ENCODE measurements at regions not wholly inside any gene's neighbourhood (a gene's known extent, or its start where the extent isn't known, plus 50 kb on each side); places are given as distances from the start of the nearest gene placed in this dataset.

DNA sequence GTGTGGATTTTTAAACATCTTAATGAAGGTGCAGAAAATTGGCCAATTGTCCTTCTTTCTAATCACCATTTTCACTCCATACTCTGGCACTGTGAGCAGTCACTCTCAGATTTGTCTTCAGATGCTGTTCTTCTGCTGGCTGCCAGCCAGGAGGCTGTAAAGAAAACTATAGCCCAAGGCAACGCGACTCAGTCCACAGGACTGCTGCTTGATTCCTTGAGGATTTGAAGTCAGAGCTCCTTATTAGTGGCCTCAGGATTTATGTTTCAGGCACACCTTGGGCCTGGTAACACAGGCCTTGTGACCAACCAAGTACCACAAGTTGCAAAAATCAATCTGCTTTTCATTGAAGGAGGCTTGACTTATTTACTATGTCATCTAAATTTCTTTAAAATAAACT lies 342.6 kb downstream of the GPM6A start (continued):
- TF ChIP-seq HOXB5 (CRISPR knock-in tag; IDR thresholded peaks at IDR 0.05): no peak
- TF ChIP-seq HOXA7 (CRISPR knock-in tag; IDR thresholded peaks at IDR 0.05): no peak
- TF ChIP-seq GATA3 (IDR thresholded peaks at IDR 0.05; ENCODE audit: borderline replicate concordance): no peak
- TF ChIP-seq, protein P1, sequence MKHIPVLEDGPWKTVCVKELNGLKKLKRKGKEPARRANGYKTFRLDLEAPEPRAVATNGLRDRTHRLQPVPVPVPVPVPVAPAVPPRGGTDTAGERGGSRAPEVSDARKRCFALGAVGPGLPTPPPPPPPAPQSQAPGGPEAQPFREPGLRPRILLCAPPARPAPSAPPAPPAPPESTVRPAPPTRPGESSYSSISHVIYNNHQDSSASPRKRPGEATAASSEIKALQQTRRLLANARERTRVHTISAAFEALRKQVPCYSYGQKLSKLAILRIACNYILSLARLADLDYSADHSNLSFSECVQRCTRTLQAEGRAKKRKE (CRISPR knock-in tag; IDR thresholded peaks at IDR 0.05; ENCODE audit: low read depth): no peak
- no peak for TF ChIP-seq PHF8 (IDR thresholded peaks at IDR 0.05; ENCODE audit: borderline replicate concordance, low read depth)
- TF ChIP-seq, protein P2, sequence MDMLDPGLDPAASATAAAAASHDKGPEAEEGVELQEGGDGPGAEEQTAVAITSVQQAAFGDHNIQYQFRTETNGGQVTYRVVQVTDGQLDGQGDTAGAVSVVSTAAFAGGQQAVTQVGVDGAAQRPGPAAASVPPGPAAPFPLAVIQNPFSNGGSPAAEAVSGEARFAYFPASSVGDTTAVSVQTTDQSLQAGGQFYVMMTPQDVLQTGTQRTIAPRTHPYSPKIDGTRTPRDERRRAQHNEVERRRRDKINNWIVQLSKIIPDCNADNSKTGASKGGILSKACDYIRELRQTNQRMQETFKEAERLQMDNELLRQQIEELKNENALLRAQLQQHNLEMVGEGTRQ (IDR thresholded peaks at IDR 0.05): no peak
- TF ChIP-seq RAD21 (conservative IDR thresholded peaks at IDR 0.05 in 1 of 2, IDR thresholded peaks at IDR 0.05 in 1 of 2): no peak

DNA sequence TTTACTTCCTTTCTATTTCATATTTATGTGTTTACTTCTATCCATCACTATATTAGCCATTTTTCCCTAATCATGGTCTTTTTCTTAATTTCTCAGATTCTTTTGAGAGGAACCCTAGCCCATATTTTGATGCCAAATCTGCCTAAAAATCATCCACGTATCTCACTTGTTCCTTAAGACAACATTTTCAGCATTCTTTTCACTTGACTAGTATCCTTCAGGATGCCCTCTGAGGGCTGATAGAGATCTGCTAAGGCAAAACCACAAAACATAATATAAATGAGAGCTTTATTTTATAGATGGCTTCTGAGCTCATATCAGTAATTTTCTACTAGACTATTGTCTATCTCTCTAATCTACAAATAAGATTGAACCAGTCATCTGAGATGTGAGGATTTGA lies 341.9 kb downstream of the GPM6A start:
- FAIRE-seq: no peak
- no peak for ATAC-seq
- no peaks in the 10 kb centered on the region for H3K9me3 ChIP-seq
- H3K27ac ChIP-seq: peak overlapping the region in 1 of 2 experiments; percentile 45; a peak in 2 of 6 replicates
- no peak for DNase-seq (ENCODE audit: low read depth in 1 of 2, low spot score in 1 of 2)
- H3K4me3 ChIP-seq: no peak overlapping the region
- ChIA-PET CTCF (no interaction called here), POLR2A (interaction anchor here (1.2 kb wide), 1 partner anchor 641 kb away, joined by 5 read pairs; the partner anchor contains the start of gene GLRA3)
- H3K4me2 ChIP-seq: 0 out of 3 replicates have a peak overlapping the region, but pooled peaks have one; percentile 2
- peaks cover 16% of the 10 kb centered on the region for H3K4me1 ChIP-seq
- WGBS (ENCODE audit: missing lambda C conversion rate): 4% methylated on average over 1 of the region's 1 CpG
- TF ChIP-seq GATA3 (IDR thresholded peaks at IDR 0.05; ENCODE audit: borderline replicate concordance) (peak; percentile 58; the same call in 1 of the 2 replicates), NPAS2 (CRISPR knock-in tag; IDR thresholded peaks at IDR 0.05; ENCODE audit: borderline replicate concordance) (no peak)

DNA sequence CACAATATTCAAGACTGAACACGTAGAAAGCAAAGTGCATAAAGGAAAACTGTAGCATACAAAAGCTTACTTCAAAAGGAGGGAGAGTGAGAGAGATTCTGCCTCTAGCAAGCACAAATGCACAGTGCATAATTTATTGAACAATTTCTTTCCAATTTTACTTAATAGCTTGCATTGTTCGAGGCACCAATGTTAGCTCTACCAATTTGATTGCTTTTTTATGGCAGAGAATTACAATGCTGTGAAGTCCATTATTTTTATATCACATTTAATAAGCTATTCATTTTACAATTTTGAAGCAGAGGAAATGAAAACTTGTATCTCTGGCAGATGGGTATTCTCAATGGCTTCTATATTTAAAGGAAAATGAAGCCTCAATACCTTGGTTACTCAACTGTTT lies 331.7 kb downstream of the GPM6A start:
- ATAC-seq: no peak
- Histone ChIP-seq H3K4me2 (no peak overlapping the region), H3K27ac (no peak overlapping the region), H3K4me3 (no peak overlapping the region), H3K4me1 (no peaks in the 10 kb centered on the region), H3K9me3 (no peaks in the 10 kb centered on the region)
- 41% methylated on average over 2 of the region's 2 CpGs for WGBS (ENCODE audit: missing lambda C conversion rate)
- ChIA-PET CTCF (no interaction called here), POLR2A (no interaction called here)
- no peak for TF ChIP-seq SMC3 (IDR thresholded peaks at IDR 0.05)
- TF ChIP-seq BHLHE40 (IDR thresholded peaks at IDR 0.05; ENCODE audit: low read depth, low read length): no peak
- no peak for TF ChIP-seq MAZ (IDR thresholded peaks at IDR 0.05; ENCODE audit: borderline replicate concordance, low read depth, low read length)
- TF ChIP-seq ESRRA (IDR thresholded peaks at IDR 0.05; ENCODE audit: borderline replicate concordance, low read length): no peak
- TF ChIP-seq TP53 (CRISPR knock-in tag; IDR thresholded peaks at IDR 0.05): no peak
- TF ChIP-seq, protein P3, sequence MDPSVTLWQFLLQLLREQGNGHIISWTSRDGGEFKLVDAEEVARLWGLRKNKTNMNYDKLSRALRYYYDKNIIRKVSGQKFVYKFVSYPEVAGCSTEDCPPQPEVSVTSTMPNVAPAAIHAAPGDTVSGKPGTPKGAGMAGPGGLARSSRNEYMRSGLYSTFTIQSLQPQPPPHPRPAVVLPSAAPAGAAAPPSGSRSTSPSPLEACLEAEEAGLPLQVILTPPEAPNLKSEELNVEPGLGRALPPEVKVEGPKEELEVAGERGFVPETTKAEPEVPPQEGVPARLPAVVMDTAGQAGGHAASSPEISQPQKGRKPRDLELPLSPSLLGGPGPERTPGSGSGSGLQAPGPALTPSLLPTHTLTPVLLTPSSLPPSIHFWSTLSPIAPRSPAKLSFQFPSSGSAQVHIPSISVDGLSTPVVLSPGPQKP (IDR thresholded peaks at IDR 0.05; ENCODE audit: low read depth, low read length): no peak
- TF ChIP-seq KDM1A (IDR thresholded peaks at IDR 0.05; ENCODE audit: low read depth): no peak
- no peak for TF ChIP-seq SREBF2 (IDR thresholded peaks at IDR 0.05)
- TF ChIP-seq, protein P4, sequence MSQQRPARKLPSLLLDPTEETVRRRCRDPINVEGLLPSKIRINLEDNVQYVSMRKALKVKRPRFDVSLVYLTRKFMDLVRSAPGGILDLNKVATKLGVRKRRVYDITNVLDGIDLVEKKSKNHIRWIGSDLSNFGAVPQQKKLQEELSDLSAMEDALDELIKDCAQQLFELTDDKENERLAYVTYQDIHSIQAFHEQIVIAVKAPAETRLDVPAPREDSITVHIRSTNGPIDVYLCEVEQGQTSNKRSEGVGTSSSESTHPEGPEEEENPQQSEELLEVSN (IDR thresholded peaks at IDR 0.05; ENCODE audit: borderline replicate concordance, low read depth): no peak
- TF ChIP-seq CBX2 (IDR thresholded peaks at IDR 0.05; ENCODE audit: borderline replicate concordance, low read depth): no peak
- no peak for FAIRE-seq
- no peak for DNase-seq (ENCODE audit: low read depth in 1 of 2, low spot score in 1 of 2)
